ENCODE measurements at regions not wholly inside any gene's neighbourhood (a gene's known extent, or its start where the extent isn't known, plus 50 kb on each side); places are given as distances from the start of the nearest gene placed in this dataset.
"Not testable (repeated sequence)": the region's sequence is repeated elsewhere in the genome, so short reads cannot be mapped to it uniquely, and the experiment has no call there.

DNA sequence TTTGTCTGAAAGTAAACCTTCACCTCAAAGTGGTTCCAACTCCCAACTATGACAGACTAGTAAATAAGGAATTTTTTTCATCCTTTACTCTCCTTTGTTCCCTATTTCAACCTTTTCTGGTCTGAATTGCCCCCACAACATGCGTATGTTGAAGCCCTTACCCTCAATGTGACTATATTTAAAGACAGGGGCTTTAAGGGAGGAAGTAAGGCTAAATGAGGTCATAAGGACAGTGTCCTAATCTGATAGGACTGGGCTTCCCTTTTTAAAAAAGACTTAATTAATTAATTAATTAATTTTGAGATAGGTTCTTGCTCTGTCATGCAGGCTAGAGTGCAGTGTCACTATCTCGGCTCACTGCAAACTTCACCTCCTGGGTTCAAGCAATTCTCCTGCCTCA lies 86.3 kb downstream of the VCPKMT start:
- no peak for DNase-seq
- no peak overlapping the region for H3K27ac ChIP-seq (ENCODE audit: low read depth, low read length)
- Mint-ChIP-seq H3K27ac (peak overlapping the region in 1 of 9 donors; percentile 41), H3K4me3 (no peak overlapping the region), H3K36me3 (peaks cover 18 to 65% (median 49%) of the 10 kb centered on the region in 5 donors), H3K9me3 (peaks cover 4 to 9% (median 5%) of the 10 kb centered on the region in 11 donors), H3K27me3 (no peaks in the 10 kb centered on the region), H3K4me1 (peaks cover 13 to 37% (median 20%) of the 10 kb centered on the region in 7 donors)
- ChIA-PET POLR2A (interaction anchor here (0.7 to 2.5 kb wide), 2 partner anchors 12 to 97 kb away, joined by 3 to 6 read pairs; no protein-coding TSS in a partner anchor), CTCF (no interaction called here)
- H3K9me3 ChIP-seq (ENCODE audit: control insufficient read depth in 2 of 3, low read length in 3 of 3), result peaks cover 0 to 6% (median 0%) of the 10 kb centered on the region in 3 experiments
- H3K27me3 ChIP-seq (ENCODE audit: control insufficient read depth in 2 of 2, insufficient read depth in 2 of 2, low read length in 2 of 2), result no peaks in the 10 kb centered on the region
- H3K4me1 ChIP-seq (ENCODE audit: control insufficient read depth in 2 of 2, insufficient read depth in 2 of 2, low read length in 2 of 2), result no peaks in the 10 kb centered on the region
- intact Hi-C loops (cut with micrococcal nuclease), result no loop called here
- peak; percentile 66 for ATAC-seq
- H3K4me3 ChIP-seq (ENCODE audit: low read length), result no peak overlapping the region
- H3K36me3 ChIP-seq (ENCODE audit: control insufficient read depth in 2 of 3, insufficient read depth in 3 of 3, low read length in 3 of 3), result peaks cover 0 to 8% (median 0%) of the 10 kb centered on the region in 3 experiments

DNA sequence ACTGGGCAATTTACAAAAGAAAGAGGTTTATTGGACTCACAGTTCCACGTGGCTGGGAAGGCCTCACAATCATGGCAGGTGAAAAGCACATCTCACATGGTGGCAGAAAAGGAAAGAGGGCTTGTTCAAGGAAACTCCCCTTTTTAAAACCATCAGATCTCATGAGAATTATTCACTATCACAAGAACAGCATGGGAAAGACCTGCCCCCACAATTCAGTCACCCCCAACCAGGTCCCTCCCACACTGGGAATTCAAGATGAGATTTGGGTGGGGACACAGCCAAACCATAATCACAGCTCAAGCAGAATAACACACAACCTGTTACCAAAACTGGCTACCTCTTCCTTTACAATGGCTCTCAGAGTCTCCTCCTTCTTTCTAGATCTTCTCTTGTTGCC lies 85.5 kb downstream of the VCPKMT start:
- peaks cover 11 to 56% (median 41%) of the 10 kb centered on the region in 5 donors for H3K36me3 Mint-ChIP-seq
- H3K9me3 Mint-ChIP-seq; H3K27me3 ChIP-seq (ENCODE audit: control insufficient read depth in 2 of 2, insufficient read depth in 2 of 2, low read length in 2 of 2); H3K4me1 ChIP-seq (ENCODE audit: control insufficient read depth in 2 of 2, insufficient read depth in 2 of 2, low read length in 2 of 2); H3K36me3 ChIP-seq (ENCODE audit: control insufficient read depth in 2 of 3, insufficient read depth in 3 of 3, low read length in 3 of 3); H3K9me3 ChIP-seq (ENCODE audit: control insufficient read depth in 2 of 3, low read length in 3 of 3); H3K27ac ChIP-seq (ENCODE audit: low read depth, low read length); DNase-seq; H3K4me3 Mint-ChIP-seq; intact Hi-C loops (cut with micrococcal nuclease); H3K4me3 ChIP-seq (ENCODE audit: low read length); ATAC-seq; H3K27me3 Mint-ChIP-seq; CTCF ChIA-PET: not testable (repeated sequence)
- H3K4me1 Mint-ChIP-seq, result peaks cover 13 to 39% (median 20%) of the 10 kb centered on the region in 7 donors
- H3K27ac Mint-ChIP-seq, result peak overlapping the region in 4 of 9 donors; percentile 0 to 69 (median 24)
- POLR2A ChIA-PET, result interaction anchor here (2.5 kb wide), 1 partner anchor 11 kb away, joined by 6 read pairs; no protein-coding TSS in a partner anchor

DNA sequence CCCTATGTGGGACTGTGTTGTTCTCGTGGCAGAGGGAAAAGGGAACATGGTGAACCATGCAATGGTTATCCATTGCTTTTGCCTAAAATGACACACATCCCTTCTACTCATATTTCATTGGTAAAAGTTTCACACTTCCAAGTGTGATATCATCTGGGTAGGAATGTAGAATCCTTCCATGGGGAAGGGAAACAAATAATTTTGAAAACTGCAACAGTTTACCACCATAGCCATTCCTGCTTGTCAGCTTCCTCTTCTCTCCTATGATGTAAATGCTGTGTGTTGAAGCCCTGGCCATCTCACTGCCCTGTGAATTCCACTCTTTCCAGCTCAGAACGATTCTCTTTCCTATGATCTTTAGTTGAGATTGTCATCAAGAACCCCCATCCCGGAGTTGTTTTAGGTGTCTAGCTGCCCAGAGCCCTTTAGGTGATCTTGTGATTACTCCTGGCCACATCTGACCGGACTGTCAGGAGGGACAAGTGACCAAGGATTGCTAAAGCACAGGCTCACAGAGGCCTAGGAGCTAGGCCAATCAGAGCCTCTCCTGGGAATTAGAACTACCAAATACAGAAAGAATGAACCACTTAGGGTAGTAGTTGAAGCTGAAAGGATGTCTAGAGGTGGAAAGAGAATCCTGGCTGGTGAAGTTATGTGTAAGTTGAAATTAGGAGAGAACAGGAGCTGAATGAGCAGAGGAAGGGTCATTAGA lies 84.6 kb downstream of the VCPKMT start:
- H3K9me3 Mint-ChIP-seq, result peaks cover 0 to 4% (median 0%) of the 10 kb centered on the region in 11 donors
- ChIA-PET POLR2A (interaction anchor here (0.6 to 2.5 kb wide), 4 partner anchors 10 to 264 kb away, joined by 3 to 7 read pairs (median 6); partner anchors contain the start of gene KLHDC2), CTCF (no interaction called here)
- H3K4me1 Mint-ChIP-seq, result peaks cover 13 to 39% (median 20%) of the 10 kb centered on the region in 7 donors
- Histone ChIP-seq H3K9me3 (ENCODE audit: control insufficient read depth in 2 of 3, low read length in 3 of 3) (no peaks in the 10 kb centered on the region), H3K27me3 (ENCODE audit: control insufficient read depth in 2 of 2, insufficient read depth in 2 of 2, low read length in 2 of 2) (no peaks in the 10 kb centered on the region), H3K27ac (ENCODE audit: low read depth, low read length) (no peak overlapping the region), H3K4me3 (ENCODE audit: low read length) (no peak overlapping the region), H3K36me3 (ENCODE audit: control insufficient read depth in 2 of 3, insufficient read depth in 3 of 3, low read length in 3 of 3) (peaks cover 0 to 11% (median 0%) of the 10 kb centered on the region in 3 experiments), H3K4me1 (ENCODE audit: control insufficient read depth in 2 of 2, insufficient read depth in 2 of 2, low read length in 2 of 2) (no peaks in the 10 kb centered on the region)
- H3K27ac Mint-ChIP-seq, result peak overlapping the region in 3 of 9 donors; percentile 0 to 26 (median 13)
- H3K27me3 Mint-ChIP-seq, result no peaks in the 10 kb centered on the region
- ATAC-seq, result no peak
- DNase-seq, result no peak
- intact Hi-C loops (cut with micrococcal nuclease), result no loop called here
- H3K4me3 Mint-ChIP-seq, result no peak overlapping the region
- peaks cover 11 to 63% (median 41%) of the 10 kb centered on the region in 5 donors for H3K36me3 Mint-ChIP-seq

DNA sequence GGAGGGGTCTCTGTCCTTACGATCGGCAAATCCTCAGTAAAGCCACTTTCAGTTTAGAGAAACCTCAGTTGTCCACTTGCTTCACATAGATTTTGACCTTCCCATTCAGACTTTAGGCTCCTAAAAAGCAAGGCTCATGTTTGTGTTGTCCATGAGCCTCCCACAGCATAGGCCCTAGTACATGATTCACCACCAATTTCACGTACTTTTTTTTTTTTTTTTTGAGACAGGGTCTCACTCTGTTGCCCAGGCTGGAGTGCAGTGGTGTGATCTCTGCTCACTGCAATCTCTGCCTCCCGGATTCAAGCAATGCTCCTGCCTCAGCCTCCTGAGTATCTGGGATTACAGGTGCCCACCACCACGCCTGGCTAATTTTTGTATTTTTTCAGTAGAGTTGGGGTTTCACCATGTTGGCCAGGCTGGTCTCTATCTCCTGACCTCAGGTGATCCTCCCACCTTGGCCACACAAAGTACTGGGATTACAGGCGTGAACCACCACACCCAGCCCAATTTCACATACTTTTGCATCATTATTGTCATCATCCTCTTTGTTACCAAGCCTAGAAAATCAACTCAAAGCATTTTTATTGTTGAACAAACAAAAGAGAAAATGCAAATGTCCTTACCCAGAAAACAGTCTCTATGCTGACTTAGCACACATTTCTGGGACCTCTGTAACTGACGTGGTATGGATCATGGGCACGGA lies 83.8 kb downstream of the VCPKMT start:
- intact Hi-C loops (cut with micrococcal nuclease); H3K27me3 Mint-ChIP-seq; ATAC-seq; H3K9me3 ChIP-seq (ENCODE audit: control insufficient read depth in 2 of 3, low read length in 3 of 3); H3K27ac ChIP-seq (ENCODE audit: low read depth, low read length); H3K9me3 Mint-ChIP-seq; H3K4me3 Mint-ChIP-seq; H3K27me3 ChIP-seq (ENCODE audit: control insufficient read depth in 2 of 2, insufficient read depth in 2 of 2, low read length in 2 of 2); CTCF ChIA-PET; H3K4me3 ChIP-seq (ENCODE audit: low read length); H3K27ac Mint-ChIP-seq; H3K4me1 ChIP-seq (ENCODE audit: control insufficient read depth in 2 of 2, insufficient read depth in 2 of 2, low read length in 2 of 2); DNase-seq: not testable (repeated sequence)
- Mint-ChIP-seq H3K36me3 (peaks cover 11 to 65% (median 40%) of the 10 kb centered on the region in 5 donors), H3K4me1 (peaks cover 13 to 36% (median 21%) of the 10 kb centered on the region in 7 donors)
- POLR2A ChIA-PET, result interaction anchor here (0.6 to 0.9 kb wide), 3 partner anchors 29 to 265 kb away, joined by 3 to 7 read pairs (median 6); partner anchors contain the start of gene KLHDC2
- H3K36me3 ChIP-seq (ENCODE audit: control insufficient read depth in 2 of 3, insufficient read depth in 3 of 3, low read length in 3 of 3), result peaks cover 0 to 11% (median 0%) of the 10 kb centered on the region in 3 experiments

DNA sequence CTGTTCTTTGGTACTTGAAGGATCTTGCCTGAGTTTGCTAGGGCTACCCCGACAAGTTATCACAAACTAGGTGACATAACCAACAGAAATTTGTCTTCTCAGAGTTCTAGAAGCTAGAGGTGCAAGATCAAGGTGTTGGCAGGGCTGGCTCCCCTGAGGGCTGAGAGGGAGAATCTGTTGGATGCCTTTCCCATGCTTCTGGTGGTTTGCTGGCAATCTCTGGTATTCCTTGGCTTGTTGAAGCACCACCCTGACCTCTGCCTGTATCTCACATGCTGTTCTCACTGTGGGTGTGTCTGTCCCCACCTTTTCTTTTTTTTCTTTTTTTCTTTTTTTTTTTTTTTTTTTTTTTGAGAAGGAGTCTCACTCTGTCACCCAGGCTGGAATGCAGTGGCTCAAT lies 81.2 kb downstream of the VCPKMT start:
- H3K27ac ChIP-seq (ENCODE audit: low read depth, low read length), result no peak overlapping the region
- Mint-ChIP-seq H3K4me3 (no peak overlapping the region), H3K27me3 (no peaks in the 10 kb centered on the region), H3K36me3 (peaks cover 6 to 66% (median 41%) of the 10 kb centered on the region in 5 donors), H3K27ac (no peak overlapping the region), H3K9me3 (peaks cover 0 to 4% (median 0%) of the 10 kb centered on the region in 11 donors), H3K4me1 (peaks cover 24 to 62% (median 39%) of the 10 kb centered on the region in 7 donors)
- POLR2A ChIA-PET, result interaction anchor here (0.6 to 1.2 kb wide), 3 partner anchors 10 to 171 kb away, joined by 3 to 5 read pairs (median 3); no protein-coding TSS in a partner anchor
- no peak overlapping the region for H3K4me3 ChIP-seq (ENCODE audit: low read length)
- CTCF ChIA-PET, result no interaction called here
- no peaks in the 10 kb centered on the region for H3K27me3 ChIP-seq (ENCODE audit: control insufficient read depth in 2 of 2, insufficient read depth in 2 of 2, low read length in 2 of 2)
- peaks cover 0 to 17% (median 0%) of the 10 kb centered on the region in 3 experiments for H3K36me3 ChIP-seq (ENCODE audit: control insufficient read depth in 2 of 3, insufficient read depth in 3 of 3, low read length in 3 of 3)
- intact Hi-C loops (cut with micrococcal nuclease), result no loop called here
- DNase-seq, result no peak
- no peaks in the 10 kb centered on the region for H3K9me3 ChIP-seq (ENCODE audit: control insufficient read depth in 2 of 3, low read length in 3 of 3)
- H3K4me1 ChIP-seq (ENCODE audit: control insufficient read depth in 2 of 2, insufficient read depth in 2 of 2, low read length in 2 of 2), result peaks cover 20 to 23% of the 10 kb centered on the region in 2 donors
- ATAC-seq, result no peak

DNA sequence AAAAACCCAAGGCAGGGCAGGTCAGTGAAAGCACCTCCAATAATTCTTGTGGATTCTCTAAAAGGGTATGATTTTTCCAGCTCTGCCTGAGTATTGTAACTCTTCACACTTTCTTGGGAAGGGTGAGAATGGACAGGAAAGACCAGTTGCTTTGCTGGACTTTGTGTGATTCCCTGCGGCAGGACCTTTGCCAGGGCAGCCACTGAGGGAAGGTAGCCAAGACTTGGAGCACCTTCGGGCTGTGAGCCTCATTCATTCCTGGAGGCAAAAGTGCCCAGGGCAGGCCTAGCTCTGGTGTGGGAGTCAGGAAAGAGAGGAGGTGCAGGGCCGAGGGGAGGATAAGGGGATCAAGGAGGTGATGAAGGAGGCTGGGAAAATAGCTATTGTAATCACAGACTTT lies 80.2 kb downstream of the VCPKMT start:
- ATAC-seq (no peak), DNase-seq (no peak)
- Mint-ChIP-seq H3K4me3 (no peak overlapping the region), H3K9me3 (peaks cover 0 to 2% (median 0%) of the 10 kb centered on the region in 11 donors), H3K27me3 (no peaks in the 10 kb centered on the region), H3K27ac (no peak overlapping the region), H3K36me3 (peaks cover 3 to 58% (median 37%) of the 10 kb centered on the region in 5 donors), H3K4me1 (peaks cover 34 to 67% (median 47%) of the 10 kb centered on the region in 7 donors)
- peaks cover 0 to 17% (median 0%) of the 10 kb centered on the region in 3 experiments for H3K36me3 ChIP-seq (ENCODE audit: control insufficient read depth in 2 of 3, insufficient read depth in 3 of 3, low read length in 3 of 3)
- peaks cover 30 to 33% of the 10 kb centered on the region in 2 donors for H3K4me1 ChIP-seq (ENCODE audit: control insufficient read depth in 2 of 2, insufficient read depth in 2 of 2, low read length in 2 of 2)
- H3K9me3 ChIP-seq (ENCODE audit: control insufficient read depth in 2 of 3, low read length in 3 of 3), result no peaks in the 10 kb centered on the region
- intact Hi-C loops (cut with micrococcal nuclease), result no loop called here
- POLR2A ChIA-PET, result interaction anchor here (1.1 to 6.2 kb wide), 4 partner anchors 9 to 172 kb away, joined by 3 to 56 read pairs (median 4); no protein-coding TSS in a partner anchor
- no peak overlapping the region for H3K27ac ChIP-seq (ENCODE audit: low read depth, low read length)
- no peaks in the 10 kb centered on the region for H3K27me3 ChIP-seq (ENCODE audit: control insufficient read depth in 2 of 2, insufficient read depth in 2 of 2, low read length in 2 of 2)
- no peak overlapping the region for H3K4me3 ChIP-seq (ENCODE audit: low read length)
- CTCF ChIA-PET, result interaction anchor here (1.0 kb wide), 1 partner anchor 8 kb away, joined by 3 read pairs; no protein-coding TSS in a partner anchor

Data from naive thymus-derived CD4-positive, alpha-beta T cell (primary cell).